ENCODE measurements at regions not wholly inside any gene's neighbourhood (a gene's known extent, or its start where the extent isn't known, plus 50 kb on each side); places are given as distances from the start of the nearest gene placed in this dataset.
"Not testable (repeated sequence)": the region's sequence is repeated elsewhere in the genome, so short reads cannot be mapped to it uniquely, and the experiment has no call there.

DNA sequence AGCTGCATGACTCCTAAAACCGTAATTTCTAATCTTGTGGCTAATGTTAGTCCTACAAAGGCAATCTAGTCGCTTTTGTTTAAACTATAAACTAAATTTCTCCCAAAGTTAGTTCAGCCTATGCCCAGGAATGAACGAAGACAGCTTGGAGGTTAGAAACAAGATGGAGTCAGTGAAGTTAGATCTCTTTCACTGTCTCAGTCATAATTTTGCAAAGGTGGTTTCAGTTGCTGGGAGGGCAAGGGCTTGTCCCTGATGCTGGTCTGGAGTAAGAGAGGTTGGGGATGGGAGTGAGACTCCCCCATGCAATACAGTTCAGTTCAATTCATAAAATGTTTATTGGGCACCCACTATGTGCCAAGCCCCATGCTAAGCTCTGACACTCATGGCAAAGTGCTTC lies 362.1 kb downstream of the TYW1 start:
- DNase-seq (ENCODE audit: low spot score); FAIRE-seq: not testable (repeated sequence)

DNA sequence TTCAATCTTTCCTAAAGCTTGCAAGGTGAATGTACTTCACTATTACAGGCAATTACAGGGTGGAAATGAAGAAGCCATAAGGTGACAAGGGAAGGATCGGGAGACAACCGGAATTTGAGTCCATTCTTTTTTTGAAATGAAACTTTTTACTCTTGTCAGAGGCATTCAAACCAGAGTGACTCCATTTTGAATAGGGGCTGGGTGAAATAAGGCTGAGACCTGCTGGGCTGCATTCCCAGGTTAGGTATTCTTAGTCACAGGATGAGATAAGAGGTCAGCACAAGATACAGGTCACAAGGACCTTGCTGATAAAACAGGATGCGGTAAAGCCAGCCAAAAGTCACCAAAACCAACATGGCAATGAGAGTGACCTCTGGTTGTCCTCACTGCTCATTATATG lies 363.3 kb downstream of the TYW1 start:
- no peak for FAIRE-seq
- no peak for DNase-seq (ENCODE audit: low spot score)

DNA sequence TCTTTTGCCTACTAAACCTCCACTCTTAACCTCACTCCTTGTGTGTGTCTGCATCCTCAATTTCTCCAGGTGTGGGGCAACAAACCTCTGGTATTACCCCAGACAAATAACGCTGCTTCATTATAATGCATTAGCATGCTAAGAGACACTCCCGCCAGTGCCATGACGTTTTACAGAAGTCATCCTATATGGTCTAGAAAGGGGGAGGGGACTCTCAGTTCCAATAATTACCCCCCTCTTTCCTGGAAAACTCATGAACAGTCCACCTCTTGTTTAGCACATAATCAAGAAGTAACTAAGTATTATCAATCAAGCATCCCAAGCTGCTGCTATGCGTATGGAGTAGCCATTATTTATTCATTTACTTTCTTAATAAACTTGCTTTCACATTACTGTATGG lies 364.5 kb downstream of the TYW1 start:
- DNase-seq (ENCODE audit: low spot score) (no peak), FAIRE-seq (no peak)

DNA sequence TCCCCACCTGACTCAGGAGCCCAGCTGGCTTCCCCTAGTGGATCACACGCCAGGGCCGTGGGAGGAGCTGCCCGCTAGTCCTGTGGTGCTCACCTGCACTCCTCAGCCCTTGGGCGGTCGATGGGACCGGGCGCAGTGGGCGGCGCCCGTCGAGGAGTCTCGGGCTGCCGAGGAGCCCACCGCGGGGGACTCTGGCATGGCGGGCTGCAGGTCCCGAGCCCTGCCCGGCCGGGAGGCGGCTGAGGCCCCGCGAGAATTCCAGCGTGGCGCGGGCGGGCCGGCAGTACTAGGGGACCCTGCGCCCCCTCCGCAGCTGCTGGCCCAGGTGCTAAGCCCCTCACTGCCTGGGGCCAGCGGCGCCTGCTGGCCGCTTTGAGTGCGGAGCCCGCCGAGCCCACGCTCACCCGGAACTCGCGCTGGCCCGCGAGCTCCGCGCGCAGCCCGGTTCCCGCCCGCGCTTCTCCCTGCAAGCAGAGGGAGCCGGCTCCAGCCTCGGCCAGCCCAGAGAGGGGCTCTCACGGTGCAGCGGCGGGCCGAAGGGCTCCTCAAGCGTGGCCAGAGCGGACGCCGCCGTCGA lies 367.9 kb downstream of the TYW1 start:
- DNase-seq (ENCODE audit: low spot score) (no peak), FAIRE-seq (no peak)

DNA sequence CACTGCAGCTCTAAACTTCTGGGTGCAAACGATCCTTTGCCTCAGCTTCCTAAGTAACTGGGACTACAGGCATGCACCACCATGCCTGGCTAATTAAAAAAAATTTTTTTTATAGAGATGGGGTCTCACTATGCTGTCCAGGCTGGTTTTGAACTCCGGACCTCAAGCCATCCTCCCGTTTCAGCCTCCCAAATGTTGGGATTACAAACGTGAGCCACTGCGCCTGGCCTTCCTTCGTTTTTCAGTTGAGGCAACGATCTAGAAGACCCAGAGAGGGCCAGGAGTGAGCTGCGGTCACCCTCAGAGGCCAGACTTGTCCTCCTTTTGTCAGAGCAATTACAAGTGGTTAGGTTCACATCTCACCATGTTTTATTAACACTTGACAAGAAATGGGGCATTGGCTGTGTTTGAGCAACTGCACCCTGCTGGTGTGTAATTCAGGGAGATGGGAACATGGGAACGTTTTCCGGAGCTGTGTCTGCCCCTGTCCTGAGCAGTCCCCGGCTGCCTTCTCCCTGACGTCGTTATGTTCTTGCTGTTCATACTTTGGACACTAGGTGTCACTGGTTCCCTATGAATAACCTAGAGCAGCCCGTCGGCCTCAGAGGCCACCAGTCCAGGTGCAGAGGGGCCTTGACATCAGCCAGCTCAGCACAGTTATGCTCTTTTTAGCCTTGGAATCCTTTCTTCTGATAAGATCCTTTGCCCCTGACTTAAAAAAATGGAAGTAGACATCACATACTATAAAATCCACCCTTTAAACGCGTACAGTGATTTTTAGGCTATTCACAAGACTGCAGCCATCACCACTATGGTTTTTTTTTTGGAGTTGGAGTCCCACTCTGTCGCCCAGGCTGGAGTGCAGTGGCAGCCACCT lies 375.0 kb downstream of the TYW1 start:
- peak; percentile 90 for DNase-seq (ENCODE audit: low spot score)
- peak; percentile 65 for FAIRE-seq

DNA sequence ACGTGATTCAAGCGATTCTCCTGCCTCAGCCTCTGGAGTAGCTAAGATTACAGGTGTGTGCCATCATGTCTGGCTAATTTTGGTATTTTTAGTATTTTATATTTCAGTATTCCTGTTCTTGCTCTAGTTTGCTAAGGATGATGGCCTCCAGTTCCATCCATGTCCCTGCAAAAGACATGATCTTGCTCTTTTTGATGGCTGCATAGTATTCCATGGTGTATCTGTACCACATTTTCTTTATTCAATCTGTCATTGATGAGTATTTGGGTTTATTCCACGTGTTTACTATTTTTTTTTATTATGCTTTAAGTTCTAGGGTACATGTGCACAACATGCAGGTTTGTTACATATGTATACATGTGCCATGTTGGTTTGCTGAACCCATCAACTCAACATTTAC lies 376.8 kb downstream of the TYW1 start:
- not testable (repeated sequence) for FAIRE-seq; DNase-seq (ENCODE audit: low spot score)

DNA sequence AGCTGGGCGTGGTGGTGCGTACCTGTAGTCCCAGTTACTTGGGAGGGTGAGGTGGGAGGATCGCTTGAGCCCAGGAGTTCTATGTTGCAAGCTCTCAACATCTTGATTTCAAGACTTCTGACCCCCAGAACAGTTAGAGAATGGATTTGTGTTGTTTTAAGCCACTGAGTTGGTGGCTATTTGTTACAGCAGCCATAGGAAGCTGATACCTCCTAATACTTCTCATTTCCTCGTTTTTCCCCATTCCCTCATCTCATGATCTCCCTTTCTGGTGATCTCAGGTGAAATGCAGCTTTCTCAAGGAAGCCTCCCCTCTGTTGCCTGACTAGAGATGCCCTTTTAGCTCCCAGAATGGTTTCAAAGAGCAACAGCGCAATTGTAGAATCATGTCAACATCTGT lies 378.8 kb downstream of the TYW1 start:
- FAIRE-seq, result no peak
- DNase-seq (ENCODE audit: low spot score), result no peak

DNA sequence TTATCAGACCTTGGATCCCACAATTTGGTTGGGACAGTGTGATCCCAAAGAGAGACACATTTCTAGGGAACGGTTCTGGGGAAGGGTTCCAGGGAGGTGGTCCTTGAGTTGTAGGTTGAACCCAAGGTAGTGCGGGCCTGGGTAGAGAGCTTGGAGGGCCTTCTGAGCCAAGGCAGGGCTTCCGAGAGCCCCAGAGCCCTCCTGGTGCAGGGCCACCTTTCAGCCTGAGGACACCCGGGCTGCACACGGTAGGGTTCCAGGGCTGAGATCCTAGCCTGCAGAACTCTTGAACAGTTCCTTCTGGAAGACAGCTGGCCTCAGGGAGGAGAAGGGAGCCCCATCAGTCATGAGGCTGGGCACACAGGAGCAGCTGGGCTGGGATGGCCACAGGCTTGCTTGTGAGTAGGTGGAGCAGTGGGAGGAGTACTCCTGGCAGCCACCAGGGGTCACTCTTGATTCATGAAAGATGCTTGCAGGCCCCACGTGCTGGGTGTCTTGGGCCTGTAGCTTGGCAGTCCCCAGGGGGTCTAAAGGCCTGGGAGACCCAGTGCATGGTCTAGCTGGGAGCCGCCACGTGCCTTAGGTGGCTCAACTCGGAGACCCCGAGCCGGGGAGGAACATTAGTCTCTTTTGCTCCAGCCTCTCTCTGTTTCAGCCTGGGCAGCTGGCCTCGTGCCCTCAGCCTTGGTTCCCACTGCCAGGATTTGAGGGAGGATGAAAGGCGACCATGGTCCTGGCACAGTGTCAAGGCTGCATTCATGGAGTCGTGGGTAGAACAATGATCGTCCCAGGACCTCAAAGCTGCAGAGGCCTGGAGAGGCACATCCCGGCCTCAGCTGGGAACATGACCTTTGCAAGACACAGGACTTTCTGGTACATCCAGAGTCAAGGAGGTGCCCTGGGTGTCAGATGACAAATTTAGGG lies 381.6 kb downstream of the TYW1 start:
- FAIRE-seq, result peak; percentile 42
- DNase-seq (ENCODE audit: low spot score), result peak; percentile 74

DNA sequence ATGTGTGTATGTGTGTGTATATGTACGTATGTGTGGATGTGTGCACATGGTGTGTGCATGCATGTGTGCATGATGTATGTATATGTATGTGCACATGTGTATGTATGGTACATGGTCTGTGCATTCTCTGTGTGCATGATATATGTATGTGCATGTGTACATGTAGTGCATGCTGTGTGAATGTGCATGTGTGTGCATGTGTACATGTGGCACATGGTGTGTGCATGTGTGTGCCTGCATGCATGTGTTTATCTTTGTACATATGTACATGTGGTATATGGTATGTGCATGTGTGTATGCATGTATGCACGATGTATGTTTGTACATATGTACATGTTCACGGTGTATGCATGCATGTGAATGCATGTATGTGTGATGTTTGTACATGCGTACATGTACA lies 383.7 kb downstream of the TYW1 start:
- no peak for DNase-seq (ENCODE audit: low spot score)

DNA sequence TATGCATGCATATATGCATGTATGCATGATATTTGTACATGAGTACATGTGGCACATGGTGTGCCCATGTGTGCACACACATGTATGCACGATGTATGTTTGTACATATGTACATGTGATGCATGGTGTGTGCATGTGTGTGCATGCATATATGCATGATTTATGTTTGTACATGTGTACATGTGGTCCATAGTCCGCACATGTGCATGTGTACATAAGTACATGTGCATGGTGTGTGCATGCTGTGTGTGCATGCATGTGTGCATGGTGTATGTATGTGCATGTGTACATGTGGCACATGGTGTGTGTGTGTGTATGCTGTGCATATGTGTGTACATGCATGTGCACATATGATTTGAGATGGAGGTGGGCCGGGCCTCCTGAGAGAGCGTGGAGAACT lies 384.2 kb downstream of the TYW1 start:
- peak; percentile 98 for FAIRE-seq
- DNase-seq (ENCODE audit: low spot score), result no peak

More for the DNA sequence above, 383.7 kb downstream of the TYW1 start:
- no peak for FAIRE-seq

DNA sequence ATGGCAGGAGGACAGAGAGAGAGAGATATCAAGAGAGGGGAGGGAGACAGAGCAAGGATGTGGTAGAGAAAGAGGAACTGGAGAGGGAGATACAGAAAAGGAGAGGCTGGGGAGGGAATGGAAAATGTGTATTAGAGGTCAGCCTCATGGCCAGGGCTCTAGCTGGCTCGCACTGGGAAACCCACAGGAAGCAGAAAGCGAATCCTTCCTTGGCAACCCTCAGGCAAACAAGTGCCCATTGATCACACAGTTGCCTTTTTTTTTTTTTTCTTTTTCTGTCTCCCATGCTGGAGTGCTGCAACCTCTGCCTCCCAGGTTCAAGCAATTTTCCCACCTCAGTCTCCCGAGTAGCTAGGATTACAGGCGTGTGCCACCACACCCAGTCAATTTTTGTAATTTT lies 391.2 kb downstream of the TYW1 start:
- FAIRE-seq (no peak), DNase-seq (ENCODE audit: low spot score) (no peak)

DNA sequence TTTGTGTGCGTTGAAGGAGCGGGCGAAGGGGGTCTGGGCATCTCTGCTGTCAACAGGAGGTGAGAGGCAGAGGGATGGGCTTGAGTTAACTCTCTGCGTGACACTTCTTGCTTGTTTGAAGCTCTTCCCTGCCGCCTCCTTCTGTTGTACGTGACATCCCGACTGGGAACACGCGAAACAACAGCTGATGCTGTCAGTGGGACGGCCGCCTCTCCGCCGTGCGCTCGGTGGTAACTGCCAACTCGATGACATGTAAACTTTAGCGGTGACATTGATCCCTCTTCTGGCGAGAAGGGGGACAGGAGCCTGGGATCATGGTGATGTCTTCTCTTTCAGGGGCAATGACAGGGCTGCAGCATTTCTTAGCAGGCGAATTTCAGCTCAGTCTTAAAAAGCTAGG lies 394.5 kb downstream of the TYW1 start:
- FAIRE-seq, result no peak
- DNase-seq (ENCODE audit: low spot score), result no peak

DNA sequence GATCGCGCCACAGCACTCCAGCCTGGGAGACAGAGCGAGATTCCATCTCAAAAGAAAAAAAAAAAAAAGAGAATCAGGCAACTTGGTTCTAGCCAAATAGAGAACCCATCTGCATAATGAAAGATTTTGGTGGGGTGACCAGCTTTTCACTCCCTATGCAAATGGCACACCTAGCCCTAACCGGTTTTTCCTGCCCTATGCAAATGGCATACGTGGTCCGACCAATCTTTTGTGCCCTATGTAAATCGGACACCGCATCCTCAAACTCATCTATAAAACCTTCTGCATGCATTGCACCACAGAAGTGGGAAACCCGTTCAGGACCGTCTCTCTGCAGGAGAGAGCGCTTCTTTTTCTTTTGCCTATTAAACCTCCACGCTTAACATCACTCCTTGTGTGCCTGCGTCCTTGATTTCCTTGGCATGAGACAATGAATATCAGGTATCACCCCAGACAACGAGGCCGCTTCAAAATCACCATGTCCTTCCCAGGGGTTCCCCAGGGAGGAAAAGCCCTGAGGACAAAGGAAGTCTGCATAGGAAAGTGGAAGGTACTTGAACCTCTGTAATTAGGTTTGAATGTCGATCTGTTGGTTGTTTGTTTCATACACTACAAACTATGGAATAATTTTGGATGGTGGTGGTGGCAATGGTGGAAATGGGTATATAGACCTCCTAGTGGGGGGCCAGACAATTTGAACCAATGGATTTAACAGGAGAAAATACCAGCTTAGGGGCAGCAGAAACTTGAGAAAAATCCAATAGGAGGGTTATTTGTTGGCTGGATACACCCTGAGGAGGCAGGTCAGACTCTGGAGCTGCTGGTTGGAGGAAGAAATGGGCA lies 396.2 kb downstream of the TYW1 start:
- DNase-seq (ENCODE audit: low spot score), result no peak

DNA sequence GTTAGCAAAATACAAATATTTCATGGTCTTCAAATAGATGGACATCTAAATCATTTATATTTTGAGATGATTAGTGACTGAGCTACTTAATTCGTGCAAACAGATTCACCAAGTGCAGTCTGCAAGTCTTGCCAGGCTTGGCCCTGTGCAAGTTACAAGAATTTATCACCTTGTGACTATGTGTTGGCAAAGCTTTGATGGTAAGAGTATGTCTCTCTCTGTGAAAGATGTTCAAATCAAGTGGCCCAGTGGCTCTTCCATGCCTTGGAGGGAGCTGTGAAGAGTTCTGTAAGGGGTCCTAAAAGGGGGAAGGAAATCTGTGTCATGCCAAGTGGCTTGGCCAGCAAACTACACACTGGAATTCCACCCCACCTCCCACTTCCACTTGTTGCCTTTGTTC lies 397.3 kb downstream of the TYW1 start:
- FAIRE-seq (no peak), DNase-seq (ENCODE audit: low spot score) (no peak)

More for the DNA sequence above, 396.2 kb downstream of the TYW1 start:
- FAIRE-seq, result no peak

DNA sequence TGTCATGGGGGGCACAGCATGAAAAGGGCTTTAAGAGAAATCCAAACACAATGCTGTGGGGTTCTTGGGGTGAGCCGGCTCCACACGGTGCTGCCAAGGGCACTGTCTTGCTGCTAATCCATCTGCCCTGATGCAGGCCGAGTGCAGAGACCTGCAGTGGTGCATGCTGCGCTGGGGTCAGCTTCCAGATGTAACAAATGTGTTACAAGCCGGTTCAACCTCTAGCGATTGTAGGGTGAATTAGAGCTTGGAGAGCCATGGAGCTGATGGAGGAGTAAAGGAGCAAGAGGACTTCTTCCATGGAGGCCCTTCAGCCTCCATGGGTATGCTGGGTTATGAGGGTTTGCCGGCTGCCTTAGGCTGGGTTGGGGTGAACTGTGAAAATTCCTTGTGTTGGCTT lies 402.3 kb downstream of the TYW1 start:
- no peak for DNase-seq (ENCODE audit: low spot score)
- FAIRE-seq, result no peak

DNA sequence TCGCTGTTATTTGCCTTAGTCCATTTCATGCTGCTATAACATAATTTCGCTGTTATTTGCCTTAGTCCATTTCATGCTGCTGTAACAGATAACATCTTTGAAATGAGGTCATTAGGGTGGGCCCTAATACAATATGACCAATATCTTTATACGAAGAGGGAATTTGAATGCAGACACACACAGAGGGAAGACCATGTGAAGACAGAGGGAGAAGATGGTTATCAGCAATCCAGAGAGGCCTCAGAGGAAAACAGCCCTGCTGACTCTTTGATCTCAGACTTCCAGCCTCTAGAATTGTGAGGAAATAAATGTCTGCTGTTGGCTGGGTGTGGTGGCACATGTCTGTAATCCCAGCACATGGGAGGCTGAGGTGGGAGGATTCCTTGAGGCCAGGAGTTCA lies 404.9 kb downstream of the TYW1 start:
- DNase-seq (ENCODE audit: low spot score), result no peak
- no peak for FAIRE-seq

DNA sequence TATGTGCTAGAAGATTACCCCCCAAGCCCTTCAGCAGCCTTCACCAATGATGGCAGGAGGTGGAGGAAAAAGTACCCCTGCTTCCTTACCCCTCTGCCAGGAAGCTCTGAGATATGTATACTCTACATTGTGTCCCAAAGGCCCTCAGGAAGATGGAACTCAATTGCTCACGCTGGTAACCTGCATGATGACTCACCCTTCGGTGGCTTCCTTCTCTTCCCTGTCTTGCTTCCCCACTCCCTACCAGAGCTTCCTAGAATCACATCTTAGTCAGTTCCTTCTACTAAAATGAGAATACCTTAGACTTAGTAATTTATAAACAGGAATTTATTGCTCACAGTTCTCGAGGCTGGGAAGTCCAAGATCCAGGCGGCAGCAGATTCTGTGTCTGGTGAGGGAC lies 405.6 kb downstream of the TYW1 start:
- FAIRE-seq (no peak), DNase-seq (ENCODE audit: low spot score) (peak; percentile 14)

DNA sequence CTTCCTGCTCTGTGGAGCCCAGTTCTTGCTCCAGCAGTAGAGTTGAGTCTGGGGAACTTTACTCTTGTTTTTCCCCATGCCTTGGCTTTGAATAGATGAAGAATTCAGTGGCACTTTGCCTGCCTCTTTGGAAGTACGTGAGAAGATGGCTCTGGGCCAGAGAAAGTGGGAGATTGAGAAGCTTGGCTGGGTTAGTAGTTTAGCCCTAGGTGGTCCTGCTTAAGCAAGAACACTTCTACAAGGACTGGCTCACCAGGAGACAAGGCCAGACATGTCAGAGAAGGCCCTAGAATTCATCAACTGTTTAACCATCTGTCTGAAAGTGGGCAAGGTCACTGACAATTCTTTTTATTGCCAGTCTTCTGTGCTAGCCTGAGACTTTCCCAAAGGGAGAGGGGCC lies 410.3 kb downstream of the TYW1 start:
- DNase-seq (ENCODE audit: low spot score) (no peak), FAIRE-seq (no peak)

DNA sequence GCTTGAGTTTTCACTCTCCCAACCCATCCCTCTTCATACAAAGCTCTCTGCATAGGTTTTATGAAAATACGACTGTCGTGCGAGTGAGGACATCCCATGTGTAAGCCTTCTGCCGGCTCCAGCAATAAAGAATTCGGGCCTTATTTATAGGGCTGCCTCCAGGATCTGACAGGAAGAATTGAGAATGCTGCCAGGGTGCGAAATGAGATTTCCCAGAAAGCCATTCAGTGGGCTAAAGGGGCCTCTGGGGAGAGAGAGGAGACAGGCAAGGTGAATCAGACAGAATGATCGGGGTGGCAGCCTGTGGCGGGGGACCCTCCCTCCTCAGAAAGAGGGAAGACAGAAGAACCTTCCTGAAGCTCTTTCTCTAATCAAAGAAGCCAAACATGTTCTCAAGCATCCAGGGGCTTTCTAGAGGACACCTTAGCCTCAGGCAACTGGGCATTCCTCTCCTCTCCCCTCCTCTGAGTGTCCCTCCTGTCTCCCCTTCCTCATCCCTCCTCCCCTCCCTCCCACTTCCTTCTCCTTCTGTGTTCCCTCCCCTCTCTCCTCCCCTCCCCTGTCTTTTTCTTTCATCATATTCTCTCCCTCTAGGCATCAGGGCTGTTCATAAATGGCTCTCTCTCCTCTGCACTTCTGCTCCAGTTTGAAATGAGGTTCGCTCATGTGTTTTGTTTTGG lies 410.9 kb downstream of the TYW1 start:
- no peak for FAIRE-seq
- no peak for DNase-seq (ENCODE audit: low spot score)

DNA sequence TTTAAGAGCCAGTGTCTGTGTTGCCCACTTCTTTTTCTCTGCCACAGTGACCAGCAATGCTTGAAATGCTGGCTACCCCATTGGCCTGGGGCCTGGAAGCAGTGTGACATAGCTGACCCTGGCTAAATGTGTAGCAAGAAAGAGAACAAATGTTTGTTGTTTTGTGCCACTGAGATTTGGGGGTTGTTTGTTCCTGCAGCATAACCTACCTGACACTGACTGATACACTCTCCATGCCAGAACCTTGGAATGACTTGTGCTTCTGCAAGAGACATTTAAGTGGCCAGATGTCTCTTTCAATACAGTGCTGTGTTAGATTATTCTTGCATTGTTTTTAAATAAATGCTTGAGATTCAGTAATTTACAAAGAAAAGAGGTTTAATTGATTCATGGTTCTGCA lies 411.5 kb downstream of the TYW1 start:
- DNase-seq (ENCODE audit: low spot score) (no peak), FAIRE-seq (no peak)

All from urothelium cell line (cell line).